ENCODE measurements at regions not wholly inside any gene's neighbourhood (a gene's known extent, or its start where the extent isn't known, plus 50 kb on each side); places are given as distances from the start of the nearest gene placed in this dataset.

- Histone ChIP-seq H3K4me1 (ENCODE audit: insufficient read depth, low read length, poor library complexity, severe bottlenecking) (peaks cover 39% of the 10 kb centered on the region), H3K4me3 (ENCODE audit: low read length, poor library complexity, severe bottlenecking) (no peak overlapping the region), H3F3A (ENCODE audit: low read depth) (no peaks in the 10 kb centered on the region), H3K79me2 (ENCODE audit: insufficient read depth, low read length) (no peaks in the 10 kb centered on the region), H2AFZ (ENCODE audit: low read length) (no peak overlapping the region), H3K4me2 (ENCODE audit: low read depth, low read length, poor library complexity, severe bottlenecking) (peak overlapping the region; percentile 15), H3K27me3 (ENCODE audit: insufficient read depth, low read length, poor library complexity, severe bottlenecking) (peaks cover 3% of the 10 kb centered on the region), H3K9me3 (ENCODE audit: insufficient read depth, low read depth, low read length) (no peaks in the 10 kb centered on the region), H4K20me1 (ENCODE audit: insufficient read depth, low read length, poor library complexity, severe bottlenecking) (no peaks in the 10 kb centered on the region), H3K9me2 (replicated peaks; ENCODE audit: low read depth, low read length) (no peaks in the 10 kb centered on the region), H3K36me3 (ENCODE audit: insufficient read depth, low read length) (no peaks in the 10 kb centered on the region), H3K9ac (ENCODE audit: low read depth, low read length, poor library complexity, severe bottlenecking) (no peak overlapping the region)
- TF ChIP-seq CTCF (conservative IDR thresholded peaks at IDR 0.05; ENCODE audit: low read length) = no peak
- TF ChIP-seq EZH2phosphoT487 (IDR thresholded peaks at IDR 0.05; ENCODE audit: borderline replicate concordance) = no peak; the same call in 1 of the 2 replicates
Observed at GRCh38 chr3:36165509-36166290, 214.6 kb upstream of the STAC start.

GRCh38 chr3:36166477-36166876, 213.8 kb upstream of the STAC start:
- H2AFZ ChIP-seq (ENCODE audit: low read length) = no peak overlapping the region
- H3K9me2 ChIP-seq (replicated peaks; ENCODE audit: low read depth, low read length) = no peaks in the 10 kb centered on the region
- H3F3A ChIP-seq (ENCODE audit: low read depth) = no peaks in the 10 kb centered on the region
- TF ChIP-seq EZH2phosphoT487 (IDR thresholded peaks at IDR 0.05; ENCODE audit: borderline replicate concordance) (no peak), CTCF (conservative IDR thresholded peaks at IDR 0.05; ENCODE audit: low read length) (no peak)
- no peaks in the 10 kb centered on the region for H3K9me3 ChIP-seq (ENCODE audit: insufficient read depth, low read depth, low read length)
- H3K36me3 ChIP-seq (ENCODE audit: insufficient read depth, low read length) = no peaks in the 10 kb centered on the region
- no peak overlapping the region for H3K9ac ChIP-seq (ENCODE audit: low read depth, low read length, poor library complexity, severe bottlenecking)
- H3K4me2 ChIP-seq (ENCODE audit: low read depth, low read length, poor library complexity, severe bottlenecking) = peak overlapping the region; percentile 15
- H3K4me1 ChIP-seq (ENCODE audit: insufficient read depth, low read length, poor library complexity, severe bottlenecking) = peaks cover 39% of the 10 kb centered on the region
- no peaks in the 10 kb centered on the region for H3K79me2 ChIP-seq (ENCODE audit: insufficient read depth, low read length)
- no peak overlapping the region for H3K4me3 ChIP-seq (ENCODE audit: low read length, poor library complexity, severe bottlenecking)
- peaks cover 3% of the 10 kb centered on the region for H3K27me3 ChIP-seq (ENCODE audit: insufficient read depth, low read length, poor library complexity, severe bottlenecking)
- H4K20me1 ChIP-seq (ENCODE audit: insufficient read depth, low read length, poor library complexity, severe bottlenecking) = no peaks in the 10 kb centered on the region

DNA sequence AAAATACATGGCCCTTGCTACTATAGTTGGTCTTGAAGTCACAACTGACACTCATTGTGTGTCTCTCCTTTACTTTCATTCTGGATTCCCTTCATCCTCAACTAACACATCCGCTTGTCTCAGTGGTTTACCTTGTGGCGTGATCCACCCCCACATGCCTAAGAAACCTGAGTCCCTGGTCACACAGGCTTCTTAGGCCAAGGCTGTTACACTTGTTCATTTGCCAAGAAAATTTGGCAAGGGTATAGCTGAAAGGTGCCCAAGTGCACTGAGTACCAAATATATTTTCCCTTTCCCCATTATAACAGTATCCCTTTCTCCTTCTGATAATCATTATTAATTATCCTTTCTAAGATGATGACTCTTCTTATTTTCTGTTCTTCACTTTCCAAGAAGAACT, 207.6 kb upstream of the STAC start:
- H3F3A ChIP-seq (ENCODE audit: low read depth) = no peaks in the 10 kb centered on the region
- H3K9ac ChIP-seq (ENCODE audit: low read depth, low read length, poor library complexity, severe bottlenecking) = no peak overlapping the region

More for the DNA sequence above, 207.6 kb upstream of the STAC start:
- no peaks in the 10 kb centered on the region for H3K27me3 ChIP-seq (ENCODE audit: insufficient read depth, low read length, poor library complexity, severe bottlenecking)
- TF ChIP-seq EZH2phosphoT487 (IDR thresholded peaks at IDR 0.05; ENCODE audit: borderline replicate concordance) (no peak), CTCF (conservative IDR thresholded peaks at IDR 0.05; ENCODE audit: low read length) (no peak)
- no peaks in the 10 kb centered on the region for H3K9me2 ChIP-seq (replicated peaks; ENCODE audit: low read depth, low read length)
- H3K79me2 ChIP-seq (ENCODE audit: insufficient read depth, low read length) = no peaks in the 10 kb centered on the region
- no peak overlapping the region for H3K4me3 ChIP-seq (ENCODE audit: low read length, poor library complexity, severe bottlenecking)
- H2AFZ ChIP-seq (ENCODE audit: low read length) = no peak overlapping the region
- H3K4me1 ChIP-seq (ENCODE audit: insufficient read depth, low read length, poor library complexity, severe bottlenecking) = peaks cover 26% of the 10 kb centered on the region
- H3K36me3 ChIP-seq (ENCODE audit: insufficient read depth, low read length) = no peaks in the 10 kb centered on the region
- H3K9me3 ChIP-seq (ENCODE audit: insufficient read depth, low read depth, low read length) = no peaks in the 10 kb centered on the region
- H3K4me2 ChIP-seq (ENCODE audit: low read depth, low read length, poor library complexity, severe bottlenecking) = no peak overlapping the region
- H4K20me1 ChIP-seq (ENCODE audit: insufficient read depth, low read length, poor library complexity, severe bottlenecking) = no peaks in the 10 kb centered on the region
